Fibroblast of mammary gland (primary cell): ENCODE measurements at regions not wholly inside any gene's neighbourhood (a gene's known extent, or its start where the extent isn't known, plus 50 kb on each side); places are given as distances from the start of the nearest gene placed in this dataset.

Experiments
- DNase-seq: peaks from one replicate; pipeline ENCODE4 v3.0.0-alpha.2; 2010; ENCODE audit warnings: low read depth
- H3K4me3 ChIP-seq: 2 replicates; pipeline ENCODE4 v1.5.1; 2011; ENCODE audit warnings: low read depth, mild to moderate bottlenecking, low read length, moderate library complexity; ENCODE audit not compliant: control insufficient read depth
- TF ChIP-seq, protein P1 (sequence below): conservative IDR thresholded peaks from 2 replicates; pipeline ENCODE4 v1.5.1; 2011; ENCODE audit warnings: low read depth, low read length, inconsistent platforms; ENCODE audit not compliant: control insufficient read depth, insufficient read depth

DNA sequence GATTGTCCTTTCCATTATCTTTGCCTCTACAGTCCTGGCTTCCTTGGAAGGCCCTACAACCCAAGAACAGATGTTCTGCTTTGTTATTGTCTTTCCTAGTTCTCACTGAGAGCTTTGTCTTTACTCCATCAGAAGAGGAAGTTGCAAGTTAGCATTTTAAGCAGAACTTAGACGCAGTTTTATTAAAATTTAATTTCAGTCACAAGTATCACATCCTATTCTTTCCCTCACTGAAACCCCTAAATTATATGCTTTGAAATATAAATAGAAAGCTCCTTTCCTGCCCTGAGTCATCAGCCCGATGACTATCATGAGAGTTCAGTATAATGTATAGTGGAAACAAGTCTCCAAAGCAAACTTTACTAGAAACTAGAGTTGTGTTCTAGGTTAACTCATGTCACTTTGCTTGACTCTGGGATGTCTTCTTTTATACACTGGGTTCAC lies 291.2 kb upstream of the RBMS3 start:
- no peak overlapping the region for H3K4me3 ChIP-seq
- TF ChIP-seq, protein P1, sequence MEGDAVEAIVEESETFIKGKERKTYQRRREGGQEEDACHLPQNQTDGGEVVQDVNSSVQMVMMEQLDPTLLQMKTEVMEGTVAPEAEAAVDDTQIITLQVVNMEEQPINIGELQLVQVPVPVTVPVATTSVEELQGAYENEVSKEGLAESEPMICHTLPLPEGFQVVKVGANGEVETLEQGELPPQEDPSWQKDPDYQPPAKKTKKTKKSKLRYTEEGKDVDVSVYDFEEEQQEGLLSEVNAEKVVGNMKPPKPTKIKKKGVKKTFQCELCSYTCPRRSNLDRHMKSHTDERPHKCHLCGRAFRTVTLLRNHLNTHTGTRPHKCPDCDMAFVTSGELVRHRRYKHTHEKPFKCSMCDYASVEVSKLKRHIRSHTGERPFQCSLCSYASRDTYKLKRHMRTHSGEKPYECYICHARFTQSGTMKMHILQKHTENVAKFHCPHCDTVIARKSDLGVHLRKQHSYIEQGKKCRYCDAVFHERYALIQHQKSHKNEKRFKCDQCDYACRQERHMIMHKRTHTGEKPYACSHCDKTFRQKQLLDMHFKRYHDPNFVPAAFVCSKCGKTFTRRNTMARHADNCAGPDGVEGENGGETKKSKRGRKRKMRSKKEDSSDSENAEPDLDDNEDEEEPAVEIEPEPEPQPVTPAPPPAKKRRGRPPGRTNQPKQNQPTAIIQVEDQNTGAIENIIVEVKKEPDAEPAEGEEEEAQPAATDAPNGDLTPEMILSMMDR: no peak
- DNase-seq: no peak

DNA sequence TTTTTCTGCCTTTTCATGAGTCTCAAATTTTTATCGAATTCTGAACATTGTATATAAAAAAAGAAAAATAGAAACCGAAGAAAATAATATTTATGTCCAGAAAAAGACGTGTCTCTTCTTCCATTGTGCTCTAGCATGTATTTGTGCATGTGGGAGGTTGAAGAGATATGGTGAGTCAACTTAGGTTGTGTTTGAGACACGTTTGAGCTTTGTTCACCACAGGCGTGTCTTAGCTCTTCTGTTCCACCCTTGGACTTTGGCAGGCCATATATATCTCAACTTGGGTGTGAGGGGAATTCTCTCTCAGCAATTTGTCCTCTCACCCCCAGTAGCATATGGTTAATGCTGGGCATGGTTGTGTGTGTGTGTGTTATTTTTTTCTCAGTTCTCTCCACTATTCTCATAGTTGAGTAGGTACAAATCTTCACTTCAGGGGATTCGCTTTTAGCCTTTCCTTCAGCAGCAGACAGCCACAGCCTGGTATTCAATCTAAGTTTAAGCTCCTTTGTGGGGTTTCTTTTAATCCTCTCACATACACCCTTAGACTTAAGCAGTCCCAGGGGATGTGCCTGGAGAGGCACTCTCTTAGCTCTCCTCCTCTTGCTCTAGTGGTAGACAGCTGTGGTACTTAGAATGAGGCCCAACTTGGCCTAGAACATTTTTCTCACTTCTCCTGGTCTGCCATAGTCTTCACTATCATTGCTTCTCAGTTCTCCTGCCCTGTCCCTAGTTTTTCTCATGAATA lies 286.5 kb upstream of the RBMS3 start:
- TF ChIP-seq, protein P1: no peak
- H3K4me3 ChIP-seq: no peak overlapping the region
- DNase-seq: no peak

DNA sequence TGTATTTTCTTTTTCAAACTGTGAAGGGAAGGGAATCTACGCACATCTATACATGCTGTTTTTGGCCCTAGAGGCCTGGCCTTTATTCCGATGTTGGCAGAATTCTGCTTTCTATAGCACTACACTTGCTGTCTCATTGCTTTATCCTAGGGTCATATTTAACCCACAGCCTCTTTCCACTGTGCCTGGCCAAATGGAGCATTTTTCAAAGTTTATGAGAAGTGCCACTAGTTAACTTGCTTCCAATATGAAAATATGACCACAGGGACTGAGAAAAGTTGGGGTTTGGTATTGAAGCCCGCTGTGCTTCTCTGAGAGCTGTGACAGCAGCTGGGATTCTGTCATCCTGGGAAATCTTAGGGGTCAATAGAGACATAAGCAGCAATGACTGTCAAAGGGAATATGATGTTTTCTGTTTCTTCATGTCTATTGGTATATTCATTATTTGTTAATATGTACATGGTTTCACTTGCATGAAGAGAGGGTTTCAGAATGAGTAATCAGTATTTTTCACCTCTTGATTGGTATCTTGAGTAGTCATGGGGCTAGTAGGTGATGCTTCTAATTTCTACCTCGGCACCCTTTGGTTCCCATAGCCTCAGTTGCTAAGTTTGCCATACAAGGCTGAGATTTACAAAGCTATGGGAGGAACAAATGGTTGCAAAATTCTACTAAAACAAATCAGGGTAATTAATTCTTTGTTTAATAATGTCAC lies 275.8 kb upstream of the RBMS3 start:
- no peak for DNase-seq
- TF ChIP-seq, protein P1: no peak
- no peak overlapping the region for H3K4me3 ChIP-seq

DNA sequence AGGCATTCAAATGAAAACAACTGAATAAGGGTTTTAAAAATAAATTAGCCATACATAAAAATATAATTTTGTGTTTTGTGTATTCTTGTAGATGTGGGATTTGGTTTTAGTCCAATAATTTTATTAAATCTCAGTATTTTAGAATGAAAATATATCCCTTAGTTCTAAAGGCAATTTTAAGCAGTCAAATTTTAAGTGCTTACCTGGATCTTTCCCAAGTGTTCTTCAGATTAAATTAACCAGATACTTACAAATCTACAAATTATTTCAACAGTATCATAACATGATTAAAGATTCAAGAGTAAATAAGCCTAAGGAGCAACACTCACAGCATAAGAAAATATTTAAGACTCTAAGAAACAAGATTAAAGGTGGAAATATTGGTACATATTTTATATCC lies 275.0 kb upstream of the RBMS3 start:
- DNase-seq: no peak
- TF ChIP-seq, protein P1: no peak
- H3K4me3 ChIP-seq: no peak overlapping the region

DNA sequence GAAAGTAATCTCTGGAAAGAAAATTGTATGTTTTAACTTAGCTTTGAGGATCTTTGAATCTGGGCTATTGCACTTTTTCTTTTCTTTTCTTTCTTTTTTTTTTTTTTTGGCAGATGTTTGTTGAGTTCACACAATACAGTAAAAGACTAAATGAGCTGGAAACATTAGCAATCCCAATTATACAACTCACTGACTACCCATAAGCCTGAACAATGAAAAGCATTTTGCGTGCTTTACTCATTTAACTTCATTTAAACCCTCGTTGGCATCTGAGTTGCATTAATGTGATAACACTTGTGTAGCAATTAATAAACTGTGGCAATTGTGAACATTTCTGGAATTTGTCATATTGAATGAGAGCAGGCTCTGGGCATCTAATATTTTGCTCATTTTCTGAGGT lies 269.4 kb upstream of the RBMS3 start:
- DNase-seq: no peak
- TF ChIP-seq, protein P1: no peak
- no peak overlapping the region for H3K4me3 ChIP-seq

DNA sequence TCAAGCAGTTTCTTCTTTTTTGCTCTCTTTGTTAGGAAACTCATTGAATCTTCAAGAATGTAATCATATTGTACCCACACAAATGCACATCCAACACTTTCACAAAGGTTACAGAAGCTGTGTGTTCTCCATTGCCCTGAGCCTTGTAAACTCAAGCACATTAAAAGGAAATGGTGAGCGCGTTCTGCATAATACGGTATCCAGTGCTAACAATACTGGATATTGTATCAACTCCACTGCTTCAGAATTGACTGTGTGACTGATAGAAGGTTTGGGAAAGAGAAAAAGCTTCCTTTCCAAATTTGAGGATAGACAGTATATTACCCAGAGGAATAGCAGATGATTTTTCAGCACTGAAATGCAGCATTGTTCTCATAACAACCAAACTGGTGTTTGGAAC lies 268.9 kb upstream of the RBMS3 start:
- no peak for DNase-seq
- TF ChIP-seq, protein P1: no peak
- H3K4me3 ChIP-seq: no peak overlapping the region
